ENCODE measurements at regions not wholly inside any gene's neighbourhood (a gene's known extent, or its start where the extent isn't known, plus 50 kb on each side); places are given as distances from the start of the nearest gene placed in this dataset.

GRCh38 chr4:95963456-95963855, 123.6 kb downstream of the PDHA2 start:
- Histone ChIP-seq H3K27me3 (ENCODE audit: control insufficient read depth, insufficient read depth, low read length) (no peaks in the 10 kb centered on the region), H3K27ac (ENCODE audit: low read length) (no peak overlapping the region), H3K9me3 (ENCODE audit: control insufficient read depth, insufficient read depth, low read depth, low read length) (no peaks in the 10 kb centered on the region), H3K36me3 (ENCODE audit: control insufficient read depth, insufficient read depth, low read length) (no peaks in the 10 kb centered on the region), H3K4me3 (ENCODE audit: low read depth in 2 of 2, low read length in 2 of 2) (no peak overlapping the region), H3K4me1 (ENCODE audit: control insufficient read depth, insufficient read depth, low read length) (no peaks in the 10 kb centered on the region)
- POLR2A ChIA-PET: no interaction called here
- no peak for DNase-seq (ENCODE audit: low read depth, low spot score)
- no TSS peak for BruUV-seq (replicated peaks)
- no peak for ATAC-seq
- TF ChIP-seq, protein P1, sequence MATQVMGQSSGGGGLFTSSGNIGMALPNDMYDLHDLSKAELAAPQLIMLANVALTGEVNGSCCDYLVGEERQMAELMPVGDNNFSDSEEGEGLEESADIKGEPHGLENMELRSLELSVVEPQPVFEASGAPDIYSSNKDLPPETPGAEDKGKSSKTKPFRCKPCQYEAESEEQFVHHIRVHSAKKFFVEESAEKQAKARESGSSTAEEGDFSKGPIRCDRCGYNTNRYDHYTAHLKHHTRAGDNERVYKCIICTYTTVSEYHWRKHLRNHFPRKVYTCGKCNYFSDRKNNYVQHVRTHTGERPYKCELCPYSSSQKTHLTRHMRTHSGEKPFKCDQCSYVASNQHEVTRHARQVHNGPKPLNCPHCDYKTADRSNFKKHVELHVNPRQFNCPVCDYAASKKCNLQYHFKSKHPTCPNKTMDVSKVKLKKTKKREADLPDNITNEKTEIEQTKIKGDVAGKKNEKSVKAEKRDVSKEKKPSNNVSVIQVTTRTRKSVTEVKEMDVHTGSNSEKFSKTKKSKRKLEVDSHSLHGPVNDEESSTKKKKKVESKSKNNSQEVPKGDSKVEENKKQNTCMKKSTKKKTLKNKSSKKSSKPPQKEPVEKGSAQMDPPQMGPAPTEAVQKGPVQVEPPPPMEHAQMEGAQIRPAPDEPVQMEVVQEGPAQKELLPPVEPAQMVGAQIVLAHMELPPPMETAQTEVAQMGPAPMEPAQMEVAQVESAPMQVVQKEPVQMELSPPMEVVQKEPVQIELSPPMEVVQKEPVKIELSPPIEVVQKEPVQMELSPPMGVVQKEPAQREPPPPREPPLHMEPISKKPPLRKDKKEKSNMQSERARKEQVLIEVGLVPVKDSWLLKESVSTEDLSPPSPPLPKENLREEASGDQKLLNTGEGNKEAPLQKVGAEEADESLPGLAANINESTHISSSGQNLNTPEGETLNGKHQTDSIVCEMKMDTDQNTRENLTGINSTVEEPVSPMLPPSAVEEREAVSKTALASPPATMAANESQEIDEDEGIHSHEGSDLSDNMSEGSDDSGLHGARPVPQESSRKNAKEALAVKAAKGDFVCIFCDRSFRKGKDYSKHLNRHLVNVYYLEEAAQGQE (IDR thresholded peaks at IDR 0.05; ENCODE audit: insufficient read depth in 1 of 2, low read depth in 2 of 2, low read length in 1 of 2): no peak
- TF ChIP-seq SIN3A (IDR thresholded peaks at IDR 0.05; ENCODE audit: borderline replicate concordance, insufficient read depth, low read depth, low read length): no peak
- TF ChIP-seq TCF7L2 (IDR thresholded peaks at IDR 0.05; ENCODE audit: low read depth, low read length): no peak
- TF ChIP-seq POLR2AphosphoS5 (IDR thresholded peaks at IDR 0.05; ENCODE audit: low read depth, low read length): no peak
- in situ Hi-C loops (cut with HindIII; ENCODE audit: low pct_unique_long_range_greater_than_20kb, low sequenced_read_pairs) (no loop called here), intact Hi-C loops (cut with micrococcal nuclease; ENCODE audit: unreplicated experiment) (no loop called here)
- CTCF ChIA-PET: no interaction called here

DNA sequence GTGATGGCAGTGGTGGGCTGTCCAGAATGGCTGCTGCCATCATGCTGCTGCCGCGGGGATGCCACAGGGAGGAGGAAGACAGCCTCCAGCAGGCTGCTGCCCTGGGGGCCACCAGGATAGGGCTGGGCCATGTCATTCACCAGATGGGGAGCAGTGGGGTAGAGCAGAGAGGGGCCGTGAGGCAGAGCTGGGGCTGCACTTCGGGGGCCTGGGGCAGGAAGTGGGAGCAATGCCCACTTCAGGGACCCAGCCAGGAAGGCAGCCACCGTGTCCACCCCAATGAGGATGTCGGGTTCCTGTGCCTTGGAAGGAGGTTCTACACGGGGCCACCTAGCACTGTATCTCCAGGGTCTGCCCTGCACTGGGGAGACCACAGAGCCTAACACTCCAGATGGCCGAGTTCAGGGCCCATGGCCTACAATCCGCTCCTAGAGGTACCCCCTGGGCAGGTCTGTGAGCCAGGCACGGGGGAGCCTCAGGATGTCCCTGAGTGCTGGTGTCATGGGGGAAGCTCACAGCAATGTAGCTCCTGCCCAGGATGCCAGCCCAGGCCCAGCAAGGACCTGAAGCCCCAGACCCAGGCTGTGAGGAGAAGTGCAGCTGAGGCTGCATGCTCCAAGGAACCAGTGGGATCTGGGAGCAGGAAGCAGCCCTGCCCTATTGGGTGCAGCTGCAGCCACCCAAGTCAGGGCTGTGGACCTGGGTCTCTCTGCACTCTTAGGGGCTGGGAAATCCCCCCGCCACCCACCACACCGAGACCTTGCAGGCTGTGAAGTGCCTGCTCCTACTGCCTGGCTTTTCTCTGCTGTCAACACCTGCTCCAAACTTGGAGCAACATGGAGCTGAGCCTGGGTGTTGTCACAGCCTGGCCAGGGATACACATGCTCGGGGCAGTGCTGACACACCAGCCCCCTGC, 140.3 kb downstream of the PDHA2 start:
- DNase-seq (ENCODE audit: low read depth, low spot score) (no peak), ATAC-seq (no peak)
- in situ Hi-C loops (cut with HindIII; ENCODE audit: low pct_unique_long_range_greater_than_20kb, low sequenced_read_pairs): no loop called here
- Histone ChIP-seq H3K27ac (ENCODE audit: low read length) (no peak overlapping the region), H3K9me3 (ENCODE audit: control insufficient read depth, insufficient read depth, low read depth, low read length) (no peaks in the 10 kb centered on the region), H3K27me3 (ENCODE audit: control insufficient read depth, insufficient read depth, low read length) (no peaks in the 10 kb centered on the region), H3K4me3 (ENCODE audit: low read depth in 2 of 2, low read length in 2 of 2) (no peak overlapping the region), H3K36me3 (ENCODE audit: control insufficient read depth, insufficient read depth, low read length) (no peaks in the 10 kb centered on the region), H3K4me1 (ENCODE audit: control insufficient read depth, insufficient read depth, low read length) (no peaks in the 10 kb centered on the region)
- POLR2A ChIA-PET: no interaction called here
- TF ChIP-seq, protein P1 (IDR thresholded peaks at IDR 0.05; ENCODE audit: insufficient read depth in 1 of 2, low read depth in 2 of 2, low read length in 1 of 2): no peak
- TF ChIP-seq SIN3A (IDR thresholded peaks at IDR 0.05; ENCODE audit: borderline replicate concordance, insufficient read depth, low read depth, low read length): no peak
- TF ChIP-seq, protein P2, sequence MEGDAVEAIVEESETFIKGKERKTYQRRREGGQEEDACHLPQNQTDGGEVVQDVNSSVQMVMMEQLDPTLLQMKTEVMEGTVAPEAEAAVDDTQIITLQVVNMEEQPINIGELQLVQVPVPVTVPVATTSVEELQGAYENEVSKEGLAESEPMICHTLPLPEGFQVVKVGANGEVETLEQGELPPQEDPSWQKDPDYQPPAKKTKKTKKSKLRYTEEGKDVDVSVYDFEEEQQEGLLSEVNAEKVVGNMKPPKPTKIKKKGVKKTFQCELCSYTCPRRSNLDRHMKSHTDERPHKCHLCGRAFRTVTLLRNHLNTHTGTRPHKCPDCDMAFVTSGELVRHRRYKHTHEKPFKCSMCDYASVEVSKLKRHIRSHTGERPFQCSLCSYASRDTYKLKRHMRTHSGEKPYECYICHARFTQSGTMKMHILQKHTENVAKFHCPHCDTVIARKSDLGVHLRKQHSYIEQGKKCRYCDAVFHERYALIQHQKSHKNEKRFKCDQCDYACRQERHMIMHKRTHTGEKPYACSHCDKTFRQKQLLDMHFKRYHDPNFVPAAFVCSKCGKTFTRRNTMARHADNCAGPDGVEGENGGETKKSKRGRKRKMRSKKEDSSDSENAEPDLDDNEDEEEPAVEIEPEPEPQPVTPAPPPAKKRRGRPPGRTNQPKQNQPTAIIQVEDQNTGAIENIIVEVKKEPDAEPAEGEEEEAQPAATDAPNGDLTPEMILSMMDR (IDR thresholded peaks at IDR 0.05): no peak
- no peak for TF ChIP-seq TCF7L2 (IDR thresholded peaks at IDR 0.05; ENCODE audit: low read depth, low read length)
- no peak for TF ChIP-seq POLR2AphosphoS5 (IDR thresholded peaks at IDR 0.05; ENCODE audit: low read depth, low read length)
- BruUV-seq (replicated peaks): no TSS peak
- intact Hi-C loops (cut with micrococcal nuclease; ENCODE audit: unreplicated experiment): no loop called here
- CTCF ChIA-PET: no interaction called here

All from Panc1 (cell line).